ENCODE measurements at regions not wholly inside any gene's neighbourhood (a gene's known extent, or its start where the extent isn't known, plus 50 kb on each side); places are given as distances from the start of the nearest gene placed in this dataset.

- Histone ChIP-seq H3K4me2 (no peak overlapping the region), H3K9me2 (ENCODE audit: insufficient read depth) (0 out of 2 replicates have a peak, but pooled peaks cover 4% of the 10 kb centered on the region), H3K27ac (ENCODE audit: low read depth) (no peak overlapping the region), H3K27me3 (ENCODE audit: insufficient read depth) (no peaks in the 10 kb centered on the region), H3K4me3 (no peak overlapping the region), H3K4me1 (ENCODE audit: insufficient read depth) (no peaks in the 10 kb centered on the region), H2AFZ (no peak overlapping the region), H3F3A (replicated peaks; ENCODE audit: low read depth) (no peaks in the 10 kb centered on the region), H4K20me1 (replicated peaks; ENCODE audit: insufficient read depth) (no peaks in the 10 kb centered on the region), H3K36me3 (ENCODE audit: insufficient read depth) (no peaks in the 10 kb centered on the region), H3K79me2 (replicated peaks; ENCODE audit: insufficient read depth) (no peaks in the 10 kb centered on the region)
- no peaks in the 10 kb centered on the region for H3K9me3 Mint-ChIP-seq
- H3K27me3 Mint-ChIP-seq (ENCODE audit: insufficient read depth, low read depth, poor library complexity): no peaks in the 10 kb centered on the region
- no peaks in the 10 kb centered on the region for H3K36me3 Mint-ChIP-seq (ENCODE audit: low read depth)
- no peaks in the 10 kb centered on the region for H3K4me1 Mint-ChIP-seq
- no peak for DNase-seq (ENCODE audit: low spot score)
- H3K27ac Mint-ChIP-seq: no peak overlapping the region
- H3K4me3 Mint-ChIP-seq: no peak overlapping the region
- no peak for TF ChIP-seq POLR2AphosphoS5 (IDR thresholded peaks at IDR 0.05; ENCODE audit: low read depth)
- TF ChIP-seq JUNB (IDR thresholded peaks at IDR 0.05; ENCODE audit: unreplicated experiment): no peak
- TF ChIP-seq, protein P1, sequence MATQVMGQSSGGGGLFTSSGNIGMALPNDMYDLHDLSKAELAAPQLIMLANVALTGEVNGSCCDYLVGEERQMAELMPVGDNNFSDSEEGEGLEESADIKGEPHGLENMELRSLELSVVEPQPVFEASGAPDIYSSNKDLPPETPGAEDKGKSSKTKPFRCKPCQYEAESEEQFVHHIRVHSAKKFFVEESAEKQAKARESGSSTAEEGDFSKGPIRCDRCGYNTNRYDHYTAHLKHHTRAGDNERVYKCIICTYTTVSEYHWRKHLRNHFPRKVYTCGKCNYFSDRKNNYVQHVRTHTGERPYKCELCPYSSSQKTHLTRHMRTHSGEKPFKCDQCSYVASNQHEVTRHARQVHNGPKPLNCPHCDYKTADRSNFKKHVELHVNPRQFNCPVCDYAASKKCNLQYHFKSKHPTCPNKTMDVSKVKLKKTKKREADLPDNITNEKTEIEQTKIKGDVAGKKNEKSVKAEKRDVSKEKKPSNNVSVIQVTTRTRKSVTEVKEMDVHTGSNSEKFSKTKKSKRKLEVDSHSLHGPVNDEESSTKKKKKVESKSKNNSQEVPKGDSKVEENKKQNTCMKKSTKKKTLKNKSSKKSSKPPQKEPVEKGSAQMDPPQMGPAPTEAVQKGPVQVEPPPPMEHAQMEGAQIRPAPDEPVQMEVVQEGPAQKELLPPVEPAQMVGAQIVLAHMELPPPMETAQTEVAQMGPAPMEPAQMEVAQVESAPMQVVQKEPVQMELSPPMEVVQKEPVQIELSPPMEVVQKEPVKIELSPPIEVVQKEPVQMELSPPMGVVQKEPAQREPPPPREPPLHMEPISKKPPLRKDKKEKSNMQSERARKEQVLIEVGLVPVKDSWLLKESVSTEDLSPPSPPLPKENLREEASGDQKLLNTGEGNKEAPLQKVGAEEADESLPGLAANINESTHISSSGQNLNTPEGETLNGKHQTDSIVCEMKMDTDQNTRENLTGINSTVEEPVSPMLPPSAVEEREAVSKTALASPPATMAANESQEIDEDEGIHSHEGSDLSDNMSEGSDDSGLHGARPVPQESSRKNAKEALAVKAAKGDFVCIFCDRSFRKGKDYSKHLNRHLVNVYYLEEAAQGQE (IDR thresholded peaks at IDR 0.05; ENCODE audit: unreplicated experiment): no peak
- TF ChIP-seq STAT1 (IDR thresholded peaks at IDR 0.05; ENCODE audit: unreplicated experiment): no peak
- no peak for TF ChIP-seq ZNF331 (CRISPR knock-in tag; IDR thresholded peaks at IDR 0.05; ENCODE audit: low read depth)
- no peak for ATAC-seq
Measured at GRCh38 chr11:116129456-116129855, 625.2 kb upstream of the CADM1 start.

GRCh38 chr11:116126562-116126961, 622.3 kb upstream of the CADM1 start:
- no peak overlapping the region for H2AFZ ChIP-seq
- Mint-ChIP-seq H3K9me3 (no peaks in the 10 kb centered on the region), H3K27ac (no peak overlapping the region), H3K4me1 (no peaks in the 10 kb centered on the region), H3K27me3 (ENCODE audit: insufficient read depth, low read depth, poor library complexity) (peaks cover 4% of the 10 kb centered on the region), H3K4me3 (no peak overlapping the region), H3K36me3 (ENCODE audit: low read depth) (no peaks in the 10 kb centered on the region)
- no peak for ATAC-seq
- H3K9me2 ChIP-seq (ENCODE audit: insufficient read depth): 0 out of 2 replicates have a peak, but pooled peaks cover 4% of the 10 kb centered on the region
- no peaks in the 10 kb centered on the region for H3K79me2 ChIP-seq (replicated peaks; ENCODE audit: insufficient read depth)
- H3F3A ChIP-seq (replicated peaks; ENCODE audit: low read depth): no peaks in the 10 kb centered on the region
- no peak overlapping the region for H3K27ac ChIP-seq (ENCODE audit: low read depth)
- no peak for DNase-seq (ENCODE audit: low spot score)
- no peaks in the 10 kb centered on the region for H4K20me1 ChIP-seq (replicated peaks; ENCODE audit: insufficient read depth)
- H3K36me3 ChIP-seq (ENCODE audit: insufficient read depth): no peaks in the 10 kb centered on the region
- no peaks in the 10 kb centered on the region for H3K27me3 ChIP-seq (ENCODE audit: insufficient read depth)
- no peaks in the 10 kb centered on the region for H3K4me1 ChIP-seq (ENCODE audit: insufficient read depth)
- no peak overlapping the region for H3K4me3 ChIP-seq
- H3K4me2 ChIP-seq: no peak overlapping the region
- TF ChIP-seq JUNB (IDR thresholded peaks at IDR 0.05; ENCODE audit: unreplicated experiment) (no peak), EZH2 (IDR thresholded peaks at IDR 0.05; ENCODE audit: low read depth, unreplicated experiment) (no peak), CREB1 (CRISPR knock-in tag; IDR thresholded peaks at IDR 0.05; ENCODE audit: low read depth) (no peak), ZNF462 (CRISPR knock-in tag; IDR thresholded peaks at IDR 0.05) (no peak)
- TF ChIP-seq, protein P1 (IDR thresholded peaks at IDR 0.05; ENCODE audit: unreplicated experiment): no peak
